Panc1 (cell line): ENCODE measurements at regions not wholly inside any gene's neighbourhood (a gene's known extent, or its start where the extent isn't known, plus 50 kb on each side); places are given as distances from the start of the nearest gene placed in this dataset.

Experiments
- POLR2AphosphoS5 ChIP-seq: IDR thresholded peaks from 2 replicates; pipeline ENCODE4 v1.6.1; 2012; ENCODE audit warnings: mild to moderate bottlenecking, low read depth, low read length, moderate library complexity
- SIN3A ChIP-seq: IDR thresholded peaks from 2 replicates; pipeline ENCODE4 v1.6.1; 2012; ENCODE audit warnings: low read depth, mild to moderate bottlenecking, low read length, moderate library complexity, borderline replicate concordance; ENCODE audit not compliant: insufficient read depth
- TF ChIP-seq, protein P1 (sequence below): fragments of 450-650 bp; IDR thresholded peaks from 2 replicates; pipeline ENCODE4 v1.5.1; 2017; ENCODE audit warnings: mild to moderate bottlenecking

DNA sequence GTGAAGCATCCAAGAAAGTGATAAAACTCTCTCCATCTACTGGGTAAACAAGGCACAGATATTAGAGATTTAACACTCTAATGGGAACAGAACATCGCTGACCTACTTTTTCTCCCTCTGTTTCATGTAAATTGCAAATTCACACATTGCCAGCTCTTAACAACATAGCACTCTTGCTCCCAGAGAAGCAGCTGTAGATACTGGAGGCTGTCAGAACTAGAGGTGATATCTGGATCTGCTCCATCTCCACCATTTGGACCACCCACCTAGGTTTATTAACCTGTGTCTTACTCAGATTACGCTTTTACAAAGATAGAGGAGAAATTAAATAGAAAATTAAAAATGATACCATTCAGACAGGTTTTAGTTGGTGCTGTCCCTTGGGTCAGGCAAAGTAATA, 289.1 kb upstream of the CRBN start:
- TF ChIP-seq SIN3A = no peak
- TF ChIP-seq, protein P1, sequence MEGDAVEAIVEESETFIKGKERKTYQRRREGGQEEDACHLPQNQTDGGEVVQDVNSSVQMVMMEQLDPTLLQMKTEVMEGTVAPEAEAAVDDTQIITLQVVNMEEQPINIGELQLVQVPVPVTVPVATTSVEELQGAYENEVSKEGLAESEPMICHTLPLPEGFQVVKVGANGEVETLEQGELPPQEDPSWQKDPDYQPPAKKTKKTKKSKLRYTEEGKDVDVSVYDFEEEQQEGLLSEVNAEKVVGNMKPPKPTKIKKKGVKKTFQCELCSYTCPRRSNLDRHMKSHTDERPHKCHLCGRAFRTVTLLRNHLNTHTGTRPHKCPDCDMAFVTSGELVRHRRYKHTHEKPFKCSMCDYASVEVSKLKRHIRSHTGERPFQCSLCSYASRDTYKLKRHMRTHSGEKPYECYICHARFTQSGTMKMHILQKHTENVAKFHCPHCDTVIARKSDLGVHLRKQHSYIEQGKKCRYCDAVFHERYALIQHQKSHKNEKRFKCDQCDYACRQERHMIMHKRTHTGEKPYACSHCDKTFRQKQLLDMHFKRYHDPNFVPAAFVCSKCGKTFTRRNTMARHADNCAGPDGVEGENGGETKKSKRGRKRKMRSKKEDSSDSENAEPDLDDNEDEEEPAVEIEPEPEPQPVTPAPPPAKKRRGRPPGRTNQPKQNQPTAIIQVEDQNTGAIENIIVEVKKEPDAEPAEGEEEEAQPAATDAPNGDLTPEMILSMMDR = no peak
- TF ChIP-seq POLR2AphosphoS5 = no peak
